ENCODE measurements at regions not wholly inside any gene's neighbourhood (a gene's known extent, or its start where the extent isn't known, plus 50 kb on each side); places are given as distances from the start of the nearest gene placed in this dataset.

- Histone ChIP-seq H3K9me2 (replicated peaks; ENCODE audit: low read depth, low read length) (no peaks in the 10 kb centered on the region), H3K27me3 (ENCODE audit: insufficient read depth, low read length, poor library complexity, severe bottlenecking) (no peaks in the 10 kb centered on the region), H2AFZ (ENCODE audit: low read length) (no peak overlapping the region), H3K79me2 (ENCODE audit: insufficient read depth, low read length) (no peaks in the 10 kb centered on the region), H3K4me2 (ENCODE audit: low read depth, low read length, poor library complexity, severe bottlenecking) (no peak overlapping the region), H3K4me1 (ENCODE audit: insufficient read depth, low read length, poor library complexity, severe bottlenecking) (no peaks in the 10 kb centered on the region), H3K4me3 (ENCODE audit: low read length, poor library complexity, severe bottlenecking) (no peak overlapping the region), H3K9ac (ENCODE audit: low read depth, low read length, poor library complexity, severe bottlenecking) (no peak overlapping the region), H3K36me3 (ENCODE audit: insufficient read depth, low read length) (no peaks in the 10 kb centered on the region), H3K9me3 (ENCODE audit: insufficient read depth, low read depth, low read length) (no peaks in the 10 kb centered on the region), H3F3A (ENCODE audit: low read depth) (no peaks in the 10 kb centered on the region), H4K20me1 (ENCODE audit: insufficient read depth, low read length, poor library complexity, severe bottlenecking) (no peaks in the 10 kb centered on the region)
- TF ChIP-seq EZH2phosphoT487 (IDR thresholded peaks at IDR 0.05; ENCODE audit: borderline replicate concordance) (no peak), CTCF (conservative IDR thresholded peaks at IDR 0.05; ENCODE audit: low read length) (no peak)
Observed at GRCh38 chr10:33025910-33026309, 67.9 kb upstream of the ITGB1 start.

GRCh38 chr10:33025039-33025438 is 67.0 kb upstream of the ITGB1 start:
- Histone ChIP-seq H3K4me3 (ENCODE audit: low read length, poor library complexity, severe bottlenecking) (no peak overlapping the region), H4K20me1 (ENCODE audit: insufficient read depth, low read length, poor library complexity, severe bottlenecking) (no peaks in the 10 kb centered on the region)
- no peak for TF ChIP-seq CTCF (conservative IDR thresholded peaks at IDR 0.05; ENCODE audit: low read length)

GRCh38 chr10:33022691-33023090 is 64.7 kb upstream of the ITGB1 start:
- H3K9me3 ChIP-seq (ENCODE audit: insufficient read depth, low read depth, low read length) = no peaks in the 10 kb centered on the region
- H3K9ac ChIP-seq (ENCODE audit: low read depth, low read length, poor library complexity, severe bottlenecking) = no peak overlapping the region
- TF ChIP-seq CTCF (conservative IDR thresholded peaks at IDR 0.05; ENCODE audit: low read length) = no peak
- no peak for TF ChIP-seq EZH2phosphoT487 (IDR thresholded peaks at IDR 0.05; ENCODE audit: borderline replicate concordance)
- no peak overlapping the region for H2AFZ ChIP-seq (ENCODE audit: low read length)
- H3K4me2 ChIP-seq (ENCODE audit: low read depth, low read length, poor library complexity, severe bottlenecking) = no peak overlapping the region
- H3K9me2 ChIP-seq (replicated peaks; ENCODE audit: low read depth, low read length) = no peaks in the 10 kb centered on the region
- no peak overlapping the region for H3K4me3 ChIP-seq (ENCODE audit: low read length, poor library complexity, severe bottlenecking)
- H3F3A ChIP-seq (ENCODE audit: low read depth) = no peaks in the 10 kb centered on the region
- H4K20me1 ChIP-seq (ENCODE audit: insufficient read depth, low read length, poor library complexity, severe bottlenecking) = no peaks in the 10 kb centered on the region
- no peaks in the 10 kb centered on the region for H3K4me1 ChIP-seq (ENCODE audit: insufficient read depth, low read length, poor library complexity, severe bottlenecking)
- no peaks in the 10 kb centered on the region for H3K27me3 ChIP-seq (ENCODE audit: insufficient read depth, low read length, poor library complexity, severe bottlenecking)
- H3K36me3 ChIP-seq (ENCODE audit: insufficient read depth, low read length) = no peaks in the 10 kb centered on the region
- no peaks in the 10 kb centered on the region for H3K79me2 ChIP-seq (ENCODE audit: insufficient read depth, low read length)

More at GRCh38 chr10:33025039-33025438, 67.0 kb upstream of the ITGB1 start:
- no peak overlapping the region for H3K9ac ChIP-seq (ENCODE audit: low read depth, low read length, poor library complexity, severe bottlenecking)
- H3K4me2 ChIP-seq (ENCODE audit: low read depth, low read length, poor library complexity, severe bottlenecking) = no peak overlapping the region
- H3K36me3 ChIP-seq (ENCODE audit: insufficient read depth, low read length) = no peaks in the 10 kb centered on the region
- H3K27me3 ChIP-seq (ENCODE audit: insufficient read depth, low read length, poor library complexity, severe bottlenecking) = no peaks in the 10 kb centered on the region
- H2AFZ ChIP-seq (ENCODE audit: low read length) = no peak overlapping the region
- no peaks in the 10 kb centered on the region for H3K9me2 ChIP-seq (replicated peaks; ENCODE audit: low read depth, low read length)
- H3F3A ChIP-seq (ENCODE audit: low read depth) = no peaks in the 10 kb centered on the region
- H3K4me1 ChIP-seq (ENCODE audit: insufficient read depth, low read length, poor library complexity, severe bottlenecking) = no peaks in the 10 kb centered on the region
- H3K9me3 ChIP-seq (ENCODE audit: insufficient read depth, low read depth, low read length) = no peaks in the 10 kb centered on the region
- H3K79me2 ChIP-seq (ENCODE audit: insufficient read depth, low read length) = no peaks in the 10 kb centered on the region

All from Loucy (cell line).